HEK293 (cell line): ENCODE measurements at regions not wholly inside any gene's neighbourhood (a gene's known extent, or its start where the extent isn't known, plus 50 kb on each side); places are given as distances from the start of the nearest gene placed in this dataset.

Experiments
- CTCF ChIA-PET: fragments of 350-600 bp; formaldehyde crosslinking; extraction: SDS; loops from one replicate; lab custom pipeline; 2021; ENCODE audit warnings: antibody characterized with exemption; lab: Yijun Ruan, JAX
- POLR2A ChIA-PET: fragments of 300-600 bp; formaldehyde crosslinking; extraction: SDS; loops from one replicate; lab custom pipeline; 2020; ENCODE audit warnings: antibody characterized with exemption, inconsistent platforms; lab: Yijun Ruan, JAX
- H3K27ac ChIP-seq: fragments of 200-500 bp; sonication (Bioruptor generic); 2 replicates; pipeline ENCODE4 v1.5.1; 2014; ENCODE audit warnings: low read depth, low read length, control low read depth, inconsistent platforms; ENCODE audit errors: extremely low read depth
- H3K36me3 ChIP-seq, 2 experiments: fragments of 200-500 bp in 1 of 2; sonication (Bioruptor generic) in 1 of 2; 1 replicate in 1 of 2; 2 replicates in 1 of 2; pipeline ENCODE4 v1.5.1; 2014 to 2017; ENCODE audit warnings: inconsistent platforms in 2 of 2, low read length in 2 of 2; ENCODE audit not compliant: control insufficient read depth in 2 of 2, insufficient read depth in 1 of 2
- H3K4me1 ChIP-seq: fragments of 200-500 bp; sonication (Bioruptor generic); 2 replicates; pipeline ENCODE4 v1.5.1; 2014; ENCODE audit warnings: mild to moderate bottlenecking, low read length, inconsistent platforms; ENCODE audit not compliant: control insufficient read depth, insufficient read depth
- H3K4me3 ChIP-seq: 2 replicates; pipeline ENCODE4 v1.5.1; 2011; ENCODE audit warnings: low read depth, mild to moderate bottlenecking, control low read depth, low read length, moderate library complexity
- H3K9me3 ChIP-seq: fragments of 200-500 bp; sonication (Bioruptor generic); 2 replicates; pipeline ENCODE4 v1.5.1; 2014; ENCODE audit warnings: low read depth, low read length, inconsistent platforms; ENCODE audit not compliant: control insufficient read depth, insufficient read depth
- EGR2 ChIP-seq: fragments of 450-650 bp; formaldehyde crosslinking; IDR thresholded peaks from 2 replicates; pipeline ENCODE4 v1.5.1; 2016; ENCODE audit warnings: low read depth, missing biosample characterization, missing genetic modification characterization
- KLF1 ChIP-seq: fragments of 450-650 bp; formaldehyde crosslinking; IDR thresholded peaks from 2 replicates; pipeline ENCODE4 v1.5.1; 2016; ENCODE audit warnings: missing biosample characterization, missing genetic modification characterization
- KLF17 ChIP-seq: fragments of 450-650 bp; formaldehyde crosslinking; IDR thresholded peaks from 2 replicates; pipeline ENCODE4 v1.5.1; 2016; ENCODE audit warnings: missing biosample characterization, missing genetic modification characterization
- OVOL3 ChIP-seq: fragments of 450-650 bp; formaldehyde crosslinking; IDR thresholded peaks from 2 replicates; pipeline ENCODE4 v1.5.1; 2016; ENCODE audit warnings: missing biosample characterization, missing genetic modification characterization
- ZNF19 ChIP-seq: fragments of 450-650 bp; formaldehyde crosslinking; IDR thresholded peaks from 2 replicates; pipeline ENCODE4; 2016; ENCODE audit warnings: missing biosample characterization, missing genetic modification characterization, low read depth
- ZNF549 ChIP-seq: fragments of 450-650 bp; IDR thresholded peaks from 2 replicates; pipeline ENCODE4 v1.5.1; 2018; ENCODE audit warnings: missing biosample characterization, missing genetic modification characterization, mild to moderate bottlenecking, inconsistent platforms, moderate library complexity
- ZNF654 ChIP-seq: fragments of 450-650 bp; formaldehyde crosslinking; IDR thresholded peaks from 2 replicates; pipeline ENCODE4 v1.5.1; 2016; ENCODE audit warnings: low read depth, missing biosample characterization, missing genetic modification characterization
- ZNF660 ChIP-seq: fragments of 450-650 bp; IDR thresholded peaks from 2 replicates; pipeline ENCODE4 v1.5.1; 2018; ENCODE audit warnings: missing biosample characterization, mild to moderate bottlenecking, missing genetic modification characterization
- ZNF791 ChIP-seq: fragments of 450-650 bp; formaldehyde crosslinking; IDR thresholded peaks from 2 replicates; pipeline ENCODE4 v1.5.1; 2016; ENCODE audit warnings: missing biosample characterization, missing genetic modification characterization
- TF ChIP-seq, protein P1 (sequence below): fragments of 450-650 bp; formaldehyde crosslinking; IDR thresholded peaks from 2 replicates; pipeline ENCODE4 v1.5.1; 2017; ENCODE audit warnings: missing biosample characterization, missing genetic modification characterization
- TF ChIP-seq, protein P2 (sequence below): fragments of 450-650 bp; formaldehyde crosslinking; IDR thresholded peaks from 2 replicates; pipeline ENCODE4 v1.5.1; 2016; ENCODE audit warnings: missing biosample characterization, missing genetic modification characterization, low read depth
- TF ChIP-seq, protein P3 (sequence below): fragments of 450-650 bp; formaldehyde crosslinking; IDR thresholded peaks from 2 replicates; pipeline ENCODE4 v1.5.1; 2016; ENCODE audit warnings: missing biosample characterization, missing genetic modification characterization

- Histone ChIP-seq H3K27ac (no peak overlapping the region), H3K4me3 (no peak overlapping the region), H3K9me3 (no peaks in the 10 kb centered on the region), H3K4me1 (peaks cover 3% of the 10 kb centered on the region; the same call in 1 of the 2 replicates), H3K36me3 (no peaks in the 10 kb centered on the region)
- TF ChIP-seq OVOL3 (tag by site-specific recombination) (no peak), ZNF654 (peak; percentile 55), EGR2 (no peak), ZNF660 (tag by site-specific recombination) (peak; percentile 25; the same call in 1 of the 2 replicates)
- POLR2A ChIA-PET: no interaction called here
- CTCF ChIA-PET: interaction anchor here (0.6 to 5.4 kb wide), 23 partner anchors 11 to 444 kb away, joined by 3 to 38 read pairs (median 4); no protein-coding TSS in a partner anchor
Observed at GRCh38 chr11:43573233-43573632, 107.3 kb upstream of the HSD17B12 start.

DNA sequence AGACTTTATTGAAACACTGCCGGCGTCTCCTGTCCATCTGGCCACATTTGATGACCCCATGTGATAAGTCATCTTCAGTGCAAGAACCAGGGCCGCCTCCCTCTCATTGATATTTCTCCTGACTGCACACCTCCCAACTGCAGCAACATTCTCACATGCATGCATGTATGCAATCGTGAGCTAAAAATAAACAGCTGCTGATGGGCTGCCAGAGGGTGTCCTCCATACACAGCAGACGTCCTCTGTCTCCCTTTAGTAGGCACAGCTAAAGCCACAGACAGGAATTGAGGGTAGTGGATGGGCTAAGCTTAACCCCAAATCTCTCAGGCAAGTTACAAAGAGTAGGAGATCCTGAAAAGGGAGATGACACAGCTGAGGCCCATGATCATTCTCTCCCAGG, 106.7 kb upstream of the HSD17B12 start:
- POLR2A ChIA-PET: no interaction called here
- peaks cover 3% of the 10 kb centered on the region; the same call in 1 of the 2 replicates for H3K4me1 ChIP-seq
- no peaks in the 10 kb centered on the region for H3K36me3 ChIP-seq
- H3K4me3 ChIP-seq: no peak overlapping the region
- CTCF ChIA-PET: interaction anchor here (0.7 to 6.1 kb wide), 17 partner anchors 7 to 646 kb away, joined by 3 to 49 read pairs (median 3); no protein-coding TSS in a partner anchor
- TF ChIP-seq, protein P1, sequence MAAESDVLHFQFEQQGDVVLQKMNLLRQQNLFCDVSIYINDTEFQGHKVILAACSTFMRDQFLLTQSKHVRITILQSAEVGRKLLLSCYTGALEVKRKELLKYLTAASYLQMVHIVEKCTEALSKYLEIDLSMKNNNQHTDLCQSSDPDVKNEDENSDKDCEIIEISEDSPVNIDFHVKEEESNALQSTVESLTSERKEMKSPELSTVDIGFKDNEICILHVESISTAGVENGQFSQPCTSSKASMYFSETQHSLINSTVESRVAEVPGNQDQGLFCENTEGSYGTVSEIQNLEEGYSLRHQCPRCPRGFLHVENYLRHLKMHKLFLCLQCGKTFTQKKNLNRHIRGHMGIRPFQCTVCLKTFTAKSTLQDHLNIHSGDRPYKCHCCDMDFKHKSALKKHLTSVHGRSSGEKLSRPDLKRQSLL (tag by site-specific recombination): no peak
- TF ChIP-seq ZNF549 (tag by site-specific recombination) (no peak), ZNF19 (tag by site-specific recombination) (no peak)
- TF ChIP-seq, protein P2, sequence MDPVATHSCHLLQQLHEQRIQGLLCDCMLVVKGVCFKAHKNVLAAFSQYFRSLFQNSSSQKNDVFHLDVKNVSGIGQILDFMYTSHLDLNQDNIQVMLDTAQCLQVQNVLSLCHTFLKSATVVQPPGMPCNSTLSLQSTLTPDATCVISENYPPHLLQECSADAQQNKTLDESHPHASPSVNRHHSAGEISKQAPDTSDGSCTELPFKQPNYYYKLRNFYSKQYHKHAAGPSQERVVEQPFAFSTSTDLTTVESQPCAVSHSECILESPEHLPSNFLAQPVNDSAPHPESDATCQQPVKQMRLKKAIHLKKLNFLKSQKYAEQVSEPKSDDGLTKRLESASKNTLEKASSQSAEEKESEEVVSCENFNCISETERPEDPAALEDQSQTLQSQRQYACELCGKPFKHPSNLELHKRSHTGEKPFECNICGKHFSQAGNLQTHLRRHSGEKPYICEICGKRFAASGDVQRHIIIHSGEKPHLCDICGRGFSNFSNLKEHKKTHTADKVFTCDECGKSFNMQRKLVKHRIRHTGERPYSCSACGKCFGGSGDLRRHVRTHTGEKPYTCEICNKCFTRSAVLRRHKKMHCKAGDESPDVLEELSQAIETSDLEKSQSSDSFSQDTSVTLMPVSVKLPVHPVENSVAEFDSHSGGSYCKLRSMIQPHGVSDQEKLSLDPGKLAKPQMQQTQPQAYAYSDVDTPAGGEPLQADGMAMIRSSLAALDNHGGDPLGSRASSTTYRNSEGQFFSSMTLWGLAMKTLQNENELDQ (tag by site-specific recombination): no peak
- H3K9me3 ChIP-seq: no peaks in the 10 kb centered on the region
- no peak overlapping the region for H3K27ac ChIP-seq

GRCh38 chr11:43574411-43574810, 106.1 kb upstream of the HSD17B12 start:
- H3K4me1 ChIP-seq: peaks cover 3% of the 10 kb centered on the region; the same call in 1 of the 2 replicates
- CTCF ChIA-PET: interaction anchor here (0.7 to 6.1 kb wide), 15 partner anchors 8 to 1455 kb away, joined by 3 to 49 read pairs (median 3); no protein-coding TSS in a partner anchor
- 0 out of 2 replicates have a peak, but pooled peaks have one; percentile 29 for TF ChIP-seq KLF17
- TF ChIP-seq, protein P3, sequence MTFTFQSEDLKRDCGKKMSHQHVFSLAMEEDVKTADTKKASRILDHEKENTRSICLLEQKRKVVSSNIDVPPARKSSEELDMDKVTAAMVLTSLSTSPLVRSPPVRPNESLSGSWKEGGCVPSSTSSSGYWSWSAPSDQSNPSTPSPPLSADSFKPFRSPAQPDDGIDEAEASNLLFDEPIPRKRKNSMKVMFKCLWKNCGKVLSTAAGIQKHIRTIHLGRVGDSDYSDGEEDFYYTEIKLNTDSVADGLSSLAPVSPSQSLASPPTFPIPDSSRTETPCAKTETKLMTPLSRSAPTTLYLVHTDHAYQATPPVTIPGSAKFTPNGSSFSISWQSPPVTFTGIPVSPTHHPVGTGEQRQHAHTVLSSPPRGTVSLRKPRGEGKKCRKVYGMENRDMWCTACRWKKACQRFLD (tag by site-specific recombination): no peak
- no peak for TF ChIP-seq ZNF791 (tag by site-specific recombination)
- TF ChIP-seq KLF1 (tag by site-specific recombination): peak; percentile 42
- POLR2A ChIA-PET: interaction anchor here (1.6 kb wide), 1 partner anchor 71 kb away, joined by 3 read pairs; no protein-coding TSS in a partner anchor
- no peaks in the 10 kb centered on the region for H3K36me3 ChIP-seq
- no peak overlapping the region for H3K27ac ChIP-seq
- no peaks in the 10 kb centered on the region for H3K9me3 ChIP-seq
- no peak overlapping the region for H3K4me3 ChIP-seq
